ENCODE measurements at regions not wholly inside any gene's neighbourhood (a gene's known extent, or its start where the extent isn't known, plus 50 kb on each side); places are given as distances from the start of the nearest gene placed in this dataset.

DNA sequence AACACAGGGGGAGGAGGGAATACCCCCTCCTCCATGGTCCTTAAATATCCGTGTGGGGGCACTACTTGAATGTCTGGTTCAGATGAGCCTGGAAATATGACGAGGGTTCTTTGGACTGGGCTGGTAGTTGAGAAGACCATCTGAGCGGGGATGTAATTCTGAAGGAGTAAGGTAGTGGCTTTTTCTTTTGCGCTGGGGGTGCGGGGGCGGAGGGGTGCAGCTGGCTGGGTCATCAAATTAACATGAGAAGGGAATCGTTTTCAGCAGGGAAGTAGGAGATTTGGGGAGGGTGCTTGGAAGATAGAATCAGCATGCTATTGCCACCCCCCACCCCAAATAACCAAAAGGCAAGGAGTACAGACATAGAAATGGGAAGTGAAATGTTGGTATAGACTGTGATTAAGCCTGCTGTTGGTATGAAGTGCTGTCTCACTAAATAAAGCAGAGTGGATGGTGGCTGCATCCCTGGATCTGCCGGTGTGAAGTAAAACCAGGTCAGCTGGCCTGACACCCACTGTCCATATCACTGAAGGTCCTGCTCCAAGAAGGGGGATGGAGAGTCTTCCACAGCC lies 121.9 kb upstream of the HSD17B12 start:
- no peak for TF ChIP-seq EZH2 (IDR thresholded peaks at IDR 0.05; ENCODE audit: borderline replicate concordance)
- no peak for DNase-seq (ENCODE audit: low spot score)
- Histone ChIP-seq H3K9me2 (replicated peaks; ENCODE audit: insufficient read depth) (no peaks in the 10 kb centered on the region), H3K27ac (no peak overlapping the region), H3K79me2 (no peaks in the 10 kb centered on the region), H3K4me2 (no peak overlapping the region), H3K27me3 (peaks cover 70% of the 10 kb centered on the region), H2AFZ (no peak overlapping the region), H3K9me3 (ENCODE audit: low read depth) (no peaks in the 10 kb centered on the region), H3K4me3 (no peak overlapping the region), H3K36me3 (replicated peaks; ENCODE audit: insufficient read depth, low read depth) (no peaks in the 10 kb centered on the region), H3K4me1 (ENCODE audit: insufficient read depth) (peaks cover 7% of the 10 kb centered on the region), H4K20me1 (ENCODE audit: insufficient read depth, poor library complexity, severe bottlenecking) (no peaks in the 10 kb centered on the region)
- WGBS (ENCODE audit: low lambda C conversion rate, missing lambda C conversion rate), result 22% methylated on average over 8 of the region's 8 CpGs

GRCh38 chr11:43561832-43562231 lies 118.7 kb upstream of the HSD17B12 start:
- DNase-seq (ENCODE audit: low spot score), result no peak
- Histone ChIP-seq H3K4me3 (no peak overlapping the region), H2AFZ (no peak overlapping the region), H3K27me3 (peaks cover 42% of the 10 kb centered on the region), H4K20me1 (ENCODE audit: insufficient read depth, poor library complexity, severe bottlenecking) (no peaks in the 10 kb centered on the region), H3K4me2 (no peak overlapping the region), H3K9me3 (ENCODE audit: low read depth) (no peaks in the 10 kb centered on the region), H3K27ac (no peak overlapping the region), H3K4me1 (ENCODE audit: insufficient read depth) (peaks cover 7% of the 10 kb centered on the region), H3K36me3 (replicated peaks; ENCODE audit: insufficient read depth, low read depth) (no peaks in the 10 kb centered on the region), H3K9me2 (replicated peaks; ENCODE audit: insufficient read depth) (no peaks in the 10 kb centered on the region), H3K79me2 (no peaks in the 10 kb centered on the region)
- TF ChIP-seq EZH2 (IDR thresholded peaks at IDR 0.05; ENCODE audit: borderline replicate concordance) (no peak), CTCF (IDR thresholded peaks at IDR 0.05; ENCODE audit: poor library complexity) (no peak), EZH2phosphoT487 (IDR thresholded peaks at IDR 0.05; ENCODE audit: low read depth, severe bottlenecking, unreplicated experiment) (no peak)
- 89% methylated on average over 3 of the region's 3 CpGs for WGBS (ENCODE audit: low lambda C conversion rate, missing lambda C conversion rate)

- Histone ChIP-seq H3K4me2 (no peak overlapping the region), H3K4me1 (ENCODE audit: insufficient read depth) (no peaks in the 10 kb centered on the region), H4K20me1 (ENCODE audit: insufficient read depth, poor library complexity, severe bottlenecking) (no peaks in the 10 kb centered on the region), H3K27me3 (peaks cover 42% of the 10 kb centered on the region), H3K4me3 (no peak overlapping the region), H3K27ac (no peak overlapping the region), H2AFZ (no peak overlapping the region), H3K9me3 (ENCODE audit: low read depth) (no peaks in the 10 kb centered on the region), H3K9me2 (replicated peaks; ENCODE audit: insufficient read depth) (no peaks in the 10 kb centered on the region), H3K36me3 (replicated peaks; ENCODE audit: insufficient read depth, low read depth) (no peaks in the 10 kb centered on the region), H3K79me2 (no peaks in the 10 kb centered on the region)
- TF ChIP-seq CTCF (IDR thresholded peaks at IDR 0.05; ENCODE audit: poor library complexity), result peak; percentile 73
- TF ChIP-seq EZH2 (IDR thresholded peaks at IDR 0.05; ENCODE audit: borderline replicate concordance), result no peak
- no peak for TF ChIP-seq EZH2phosphoT487 (IDR thresholded peaks at IDR 0.05; ENCODE audit: low read depth, severe bottlenecking, unreplicated experiment)
- DNase-seq (ENCODE audit: low spot score), result peak; percentile 78
- 21% methylated on average over 5 of the region's 5 CpGs for WGBS (ENCODE audit: low lambda C conversion rate, missing lambda C conversion rate)
These were observed 113.1 kb upstream of the HSD17B12 start for GRCh38 chr11:43567396-43567975.

DNA sequence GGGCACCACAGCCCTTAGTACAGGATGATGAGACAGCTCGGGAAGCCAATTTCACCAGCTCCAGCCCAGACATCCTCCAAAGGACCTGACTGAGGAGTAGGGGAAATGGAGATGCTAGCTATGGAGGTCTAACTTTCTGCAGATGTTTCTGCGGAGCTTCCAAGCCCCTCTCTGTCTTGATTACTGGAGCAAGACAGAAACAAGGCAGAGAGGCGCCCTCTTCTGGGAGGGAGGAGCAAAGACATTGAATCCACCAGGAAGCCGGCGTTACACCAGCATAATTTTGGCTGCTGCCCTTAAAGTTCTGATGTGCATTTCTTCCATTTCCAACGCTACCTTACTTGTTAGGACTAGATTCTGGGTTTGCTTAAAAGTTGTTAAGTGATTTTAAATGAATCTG lies 107.3 kb upstream of the HSD17B12 start:
- Histone ChIP-seq H3K27ac (no peak overlapping the region), H3K79me2 (no peaks in the 10 kb centered on the region), H2AFZ (no peak overlapping the region), H3K9me3 (ENCODE audit: low read depth) (no peaks in the 10 kb centered on the region), H3K4me2 (no peak overlapping the region), H3K36me3 (replicated peaks; ENCODE audit: insufficient read depth, low read depth) (no peaks in the 10 kb centered on the region), H4K20me1 (ENCODE audit: insufficient read depth, poor library complexity, severe bottlenecking) (no peaks in the 10 kb centered on the region), H3K27me3 (peaks cover 96% of the 10 kb centered on the region), H3K4me1 (ENCODE audit: insufficient read depth) (peaks cover 12% of the 10 kb centered on the region), H3K9me2 (replicated peaks; ENCODE audit: insufficient read depth) (no peaks in the 10 kb centered on the region), H3K4me3 (no peak overlapping the region)
- no peak for DNase-seq (ENCODE audit: low spot score)
- no peak for TF ChIP-seq EZH2 (IDR thresholded peaks at IDR 0.05; ENCODE audit: borderline replicate concordance)
- peak; percentile 42 for TF ChIP-seq CTCF (IDR thresholded peaks at IDR 0.05; ENCODE audit: poor library complexity)
- TF ChIP-seq EZH2phosphoT487 (IDR thresholded peaks at IDR 0.05; ENCODE audit: low read depth, severe bottlenecking, unreplicated experiment), result no peak
- WGBS (ENCODE audit: low lambda C conversion rate, missing lambda C conversion rate), result 14% methylated on average over 6 of the region's 6 CpGs

Measured in hepatocyte (in vitro differentiated cells).